OCI-LY3 (cell line): ENCODE measurements at regions not wholly inside any gene's neighbourhood (a gene's known extent, or its start where the extent isn't known, plus 50 kb on each side); places are given as distances from the start of the nearest gene placed in this dataset.

Experiments used
- H2AFZ ChIP-seq: fragments of 200-600, 300-600 bp; shearing (Covaris generic); 2 replicates; pipeline ENCODE4 v1.6.0; 2014; ENCODE audit warnings: antibody characterized with exemption, low read depth, low read length
- H3K27ac ChIP-seq: fragments of 200-600, 300-600 bp; sonication (generic); 2 replicates; pipeline ENCODE4 v1.5.1; 2014; ENCODE audit warnings: mild to moderate bottlenecking, low read length, moderate library complexity, mixed read lengths
- H3K27me3 ChIP-seq: fragments of 200-600, 300-600 bp; sonication (generic); 2 replicates; pipeline ENCODE4 v1.6.1; 2014; ENCODE audit warnings: low read depth, low read length, mixed read lengths
- H3K36me3 ChIP-seq: fragments of 200-600, 300-600 bp; sonication (generic); replicated peaks from 2 replicates; pipeline ENCODE3; 2014; ENCODE audit warnings: low read depth, low read length, mixed read lengths
- H3K4me1 ChIP-seq: fragments of 300-600, 200-600 bp; sonication (generic); 2 replicates; pipeline ENCODE4 v1.6.1; 2014; ENCODE audit warnings: low read length, mixed read lengths
- H3K4me2 ChIP-seq: fragments of 200-600, 300-600 bp; sonication (generic); 2 replicates; pipeline ENCODE4 v1.6.1; 2014; ENCODE audit warnings: low read length, mixed read lengths
- H3K4me3 ChIP-seq: fragments of 300-600, 200-600 bp; sonication (generic); 2 replicates; pipeline ENCODE4 v1.5.1; 2014; ENCODE audit warnings: antibody characterized with exemption, mild to moderate bottlenecking, low read length, moderate library complexity
- H3K79me2 ChIP-seq: fragments of 300-600, 200-600 bp; shearing (Covaris generic); 2 replicates; pipeline ENCODE4 v1.6.1; 2014; ENCODE audit warnings: mild to moderate bottlenecking, low read length, mixed read lengths
- H3K9ac ChIP-seq: fragments of 300-600, 200-600 bp; shearing (Covaris generic); 2 replicates; pipeline ENCODE4 v1.6.0; 2014; ENCODE audit warnings: mild to moderate bottlenecking, low read length, moderate library complexity
- H3K9me3 ChIP-seq: fragments of 200-600, 300-600 bp; shearing (Covaris generic); 2 replicates; pipeline ENCODE4 v1.6.1; 2014; ENCODE audit warnings: low read length, mixed read lengths; ENCODE audit not compliant: insufficient read depth
- H4K20me1 ChIP-seq: fragments of 200-600, 300-600 bp; sonication (generic); 2 replicates; pipeline ENCODE4 v1.6.1; 2016; ENCODE audit warnings: low read length, mixed read lengths; ENCODE audit not compliant: insufficient read depth
- EZH2phosphoT487 ChIP-seq: fragments of 200-600 bp; shearing (Covaris generic); IDR thresholded peaks from 2 replicates; pipeline ENCODE4 v1.6.1; 2018; ENCODE audit warnings: antibody characterized with exemption, mixed run types, low read depth
- TF ChIP-seq, protein P1 (sequence below): fragments of 200-600, 300-600 bp; sonication (generic); IDR thresholded peaks from 2 replicates; pipeline ENCODE4 v1.5.1; 2014; ENCODE audit warnings: antibody characterized with exemption, low read length, low read depth

GRCh38 chr12:13359636-13360035, 163.1 kb downstream of the EMP1 start:
- no peak overlapping the region for H3K9ac ChIP-seq
- peaks cover 56% of the 10 kb centered on the region for H3K27me3 ChIP-seq
- no peak overlapping the region for H2AFZ ChIP-seq
- H3K79me2 ChIP-seq = no peaks in the 10 kb centered on the region
- no peaks in the 10 kb centered on the region for H3K9me3 ChIP-seq
- no peaks in the 10 kb centered on the region for H3K36me3 ChIP-seq
- H3K4me1 ChIP-seq = no peaks in the 10 kb centered on the region
- no peak overlapping the region for H3K27ac ChIP-seq
- H4K20me1 ChIP-seq = no peaks in the 10 kb centered on the region
- TF ChIP-seq EZH2phosphoT487 = no peak
- TF ChIP-seq, protein P1, sequence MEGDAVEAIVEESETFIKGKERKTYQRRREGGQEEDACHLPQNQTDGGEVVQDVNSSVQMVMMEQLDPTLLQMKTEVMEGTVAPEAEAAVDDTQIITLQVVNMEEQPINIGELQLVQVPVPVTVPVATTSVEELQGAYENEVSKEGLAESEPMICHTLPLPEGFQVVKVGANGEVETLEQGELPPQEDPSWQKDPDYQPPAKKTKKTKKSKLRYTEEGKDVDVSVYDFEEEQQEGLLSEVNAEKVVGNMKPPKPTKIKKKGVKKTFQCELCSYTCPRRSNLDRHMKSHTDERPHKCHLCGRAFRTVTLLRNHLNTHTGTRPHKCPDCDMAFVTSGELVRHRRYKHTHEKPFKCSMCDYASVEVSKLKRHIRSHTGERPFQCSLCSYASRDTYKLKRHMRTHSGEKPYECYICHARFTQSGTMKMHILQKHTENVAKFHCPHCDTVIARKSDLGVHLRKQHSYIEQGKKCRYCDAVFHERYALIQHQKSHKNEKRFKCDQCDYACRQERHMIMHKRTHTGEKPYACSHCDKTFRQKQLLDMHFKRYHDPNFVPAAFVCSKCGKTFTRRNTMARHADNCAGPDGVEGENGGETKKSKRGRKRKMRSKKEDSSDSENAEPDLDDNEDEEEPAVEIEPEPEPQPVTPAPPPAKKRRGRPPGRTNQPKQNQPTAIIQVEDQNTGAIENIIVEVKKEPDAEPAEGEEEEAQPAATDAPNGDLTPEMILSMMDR = no peak
- no peak overlapping the region for H3K4me3 ChIP-seq
- H3K4me2 ChIP-seq = no peak overlapping the region

- H2AFZ ChIP-seq = no peak overlapping the region
- H3K9me3 ChIP-seq = no peaks in the 10 kb centered on the region
- no peaks in the 10 kb centered on the region for H3K79me2 ChIP-seq
- TF ChIP-seq EZH2phosphoT487 = no peak
- TF ChIP-seq, protein P1 = no peak
- H3K27me3 ChIP-seq = peaks cover 50% of the 10 kb centered on the region
- no peak overlapping the region for H3K4me2 ChIP-seq
- H4K20me1 ChIP-seq = no peaks in the 10 kb centered on the region
- no peaks in the 10 kb centered on the region for H3K36me3 ChIP-seq
- H3K27ac ChIP-seq = no peak overlapping the region
- no peak overlapping the region for H3K9ac ChIP-seq
- no peaks in the 10 kb centered on the region for H3K4me1 ChIP-seq
- no peak overlapping the region for H3K4me3 ChIP-seq
Observed at GRCh38 chr12:13358391-13358905, 161.9 kb downstream of the EMP1 start.

GRCh38 chr12:13350946-13351345, 154.4 kb downstream of the EMP1 start:
- no peak overlapping the region for H3K27ac ChIP-seq
- no peak overlapping the region for H3K9ac ChIP-seq
- H3K27me3 ChIP-seq = peaks cover 16% of the 10 kb centered on the region
- TF ChIP-seq, protein P1 = no peak
- no peak for TF ChIP-seq EZH2phosphoT487
- no peaks in the 10 kb centered on the region for H3K79me2 ChIP-seq
- H3K4me2 ChIP-seq = no peak overlapping the region
- no peak overlapping the region for H2AFZ ChIP-seq
- no peaks in the 10 kb centered on the region for H3K36me3 ChIP-seq
- H3K9me3 ChIP-seq = no peaks in the 10 kb centered on the region
- no peaks in the 10 kb centered on the region for H3K4me1 ChIP-seq
- H4K20me1 ChIP-seq = no peaks in the 10 kb centered on the region
- no peak overlapping the region for H3K4me3 ChIP-seq

GRCh38 chr12:13350381-13350780, 153.9 kb downstream of the EMP1 start:
- TF ChIP-seq EZH2phosphoT487 = no peak
- TF ChIP-seq, protein P1 = no peak
- Histone ChIP-seq H3K27me3 (peaks cover 16% of the 10 kb centered on the region), H3K4me2 (no peak overlapping the region), H3K79me2 (no peaks in the 10 kb centered on the region), H3K9ac (no peak overlapping the region), H3K4me3 (no peak overlapping the region), H3K9me3 (no peaks in the 10 kb centered on the region), H3K36me3 (no peaks in the 10 kb centered on the region), H3K27ac (no peak overlapping the region), H2AFZ (no peak overlapping the region), H4K20me1 (no peaks in the 10 kb centered on the region), H3K4me1 (no peaks in the 10 kb centered on the region)
